Right ventricle myocardium inferior (tissue), 1 donor: ENCODE measurements at regions not wholly inside any gene's neighbourhood (a gene's known extent, or its start where the extent isn't known, plus 50 kb on each side); places are given as distances from the start of the nearest gene placed in this dataset.
A peak's percentile ranks its signal among the peaks of the same experiment; 100 is the strongest.
"Not testable (repeated sequence)": the region's sequence is repeated elsewhere in the genome, so short reads cannot be mapped to it uniquely, and the experiment has no call there.

Experiments used
- ATAC-seq: fragments of 200-7000 bp; cut with Tn5 transposase; one replicate; pipeline ENCODE4 v1.9.1; 2020; ENCODE audit warnings: mild to moderate bottlenecking, moderate library complexity
- DNase-seq: peaks from one replicate; pipeline ENCODE4 v3.0.0; 2021; ENCODE audit errors: missing footprints
- intact Hi-C: fragments of 100-400 bp; cut with DNase I; formaldehyde crosslinking; loops from one replicate; pipeline ENCODE4 v1.11.0; 2022
- donor health status: DM: no; HTN: yes; CAD: no; lungs with severe emphysema.

- intact Hi-C loops, result no loop called here
- ATAC-seq (no peak), DNase-seq (no peak)
These were observed 73.8 kb upstream of the SLIT3 start for GRCh38 chr5:169374761-169375160.

- DNase-seq, result no peak
- intact Hi-C loops, result no loop called here
- no peak for ATAC-seq
These were observed 73.2 kb upstream of the SLIT3 start for GRCh38 chr5:169374111-169374510.

GRCh38 chr5:169371801-169372200, 70.9 kb upstream of the SLIT3 start:
- DNase-seq, intact Hi-C loops, ATAC-seq: not testable (repeated sequence)

- ATAC-seq (no peak), DNase-seq (no peak)
- intact Hi-C loops, result no loop called here
These were observed 68.2 kb upstream of the SLIT3 start for GRCh38 chr5:169369130-169369529.

- DNase-seq (no peak), ATAC-seq (no peak)
- intact Hi-C loops, result no loop called here
These were observed 66.9 kb upstream of the SLIT3 start for GRCh38 chr5:169367861-169368260.

- ATAC-seq (no peak), DNase-seq (no peak)
- intact Hi-C loops, result no loop called here
These were observed 56.4 kb upstream of the SLIT3 start for GRCh38 chr5:169357291-169357690.

- ATAC-seq (no peak), DNase-seq (no peak)
- intact Hi-C loops, result no loop called here
These were observed 55.9 kb upstream of the SLIT3 start for GRCh38 chr5:169356811-169357210.

GRCh38 chr5:169356181-169356580, 55.2 kb upstream of the SLIT3 start:
- no peak for DNase-seq
- intact Hi-C loops, result no loop called here
- no peak for ATAC-seq

- ATAC-seq (no peak), DNase-seq (no peak)
- intact Hi-C loops, result no loop called here
These were observed 54.0 kb upstream of the SLIT3 start for GRCh38 chr5:169354921-169355320.

- intact Hi-C loops, result no loop called here
- ATAC-seq (no peak), DNase-seq (no peak)
These were observed 53.3 kb upstream of the SLIT3 start for GRCh38 chr5:169354263-169354662.

- intact Hi-C loops, result no loop called here
- no peak for DNase-seq
- no peak for ATAC-seq
These were observed 52.0 kb upstream of the SLIT3 start for GRCh38 chr5:169352901-169353300.

GRCh38 chr5:169351721-169352120, 50.8 kb upstream of the SLIT3 start:
- intact Hi-C loops, result no loop called here
- DNase-seq, result no peak
- no peak for ATAC-seq

- peak; percentile 69 for ATAC-seq
These were observed 49.9 kb upstream of the SLIT3 start for GRCh38 chr5:169350759-169351240.

More at GRCh38 chr5:169350759-169351240, 49.9 kb upstream of the SLIT3 start:
- intact Hi-C loops, result no loop called here
- no peak for DNase-seq
